Endothelial cell of umbilical vein (primary cell): ENCODE measurements at regions not wholly inside any gene's neighbourhood (a gene's known extent, or its start where the extent isn't known, plus 50 kb on each side); places are given as distances from the start of the nearest gene placed in this dataset.

Experiments
- BruUV-seq: library from RNA; stranded (reverse); fragments of 400-500 nt; replicated peaks from 2 replicates; lab custom pipeline; 2021; lab: Mats Ljungman, UMichigan
- CTCF ChIA-PET: fragments of 300-600, 350-600 bp; sonication (Branson Sonifier 250); formaldehyde crosslinking; loops from one replicate; lab custom pipeline; 2021; ENCODE audit warnings: antibody characterized with exemption, inconsistent platforms; lab: Charles Lee
- POLR2A ChIA-PET: fragments of 300-600, 350-600 bp; sonication (Branson Sonifier 250); formaldehyde crosslinking; loops from one replicate; lab custom pipeline; 2021; ENCODE audit warnings: antibody characterized with exemption, inconsistent platforms; lab: Charles Lee
- DNase-seq: peaks from one replicate; pipeline ENCODE4 v3.0.0-alpha.2; 2011; ENCODE audit warnings: low read depth, low spot score
- FAIRE-seq: peaks from 2 replicates; lab custom pipeline; 2011; peaks lifted over from hg19 to GRCh38; lab: Jason Lieb, UNC
- H2AFZ ChIP-seq: 2 replicates; pipeline ENCODE4 v1.6.0; 2012; ENCODE audit warnings: low read depth, low read length, control low read depth, inconsistent platforms
- H3K27ac ChIP-seq: 2 replicates; pipeline ENCODE4 v1.5.1; 2011; ENCODE audit warnings: low read depth, mild to moderate bottlenecking, control low read depth, low read length, moderate library complexity; ENCODE audit not compliant: insufficient read depth
- H3K27me3 ChIP-seq, 2 experiments: 2 replicates each; pipeline versions ENCODE4 v1.6.0 to v1.6.1; 2011; ENCODE audit warnings: low read length in 2 of 2, mixed read lengths in 1 of 2; ENCODE audit not compliant: control insufficient read depth in 2 of 2, insufficient read depth in 2 of 2
- H3K36me3 ChIP-seq, 2 experiments: 2 replicates in 1 of 2; 3 replicates in 1 of 2; pipeline ENCODE4 v1.5.1; 2011; ENCODE audit warnings: low read length in 2 of 2, mild to moderate bottlenecking in 1 of 2, moderate library complexity in 1 of 2; ENCODE audit not compliant: control insufficient read depth in 2 of 2, insufficient read depth in 2 of 2; ENCODE audit errors: extremely low read depth in 1 of 2
- H3K4me1 ChIP-seq: 3 replicates; pipeline ENCODE4 v1.5.1; 2011; ENCODE audit warnings: mild to moderate bottlenecking, low read length; ENCODE audit not compliant: control insufficient read depth, insufficient read depth; ENCODE audit errors: extremely low read depth
- H3K4me2 ChIP-seq: 2 replicates; pipeline ENCODE4 v1.6.1; 2011; ENCODE audit warnings: low read length, control low read depth, mixed read lengths; ENCODE audit not compliant: insufficient read depth
- H3K4me3 ChIP-seq, 3 experiments: fragments of 200-600 bp in 1 of 3; sonication (generic), shearing (Covaris generic) in 1 of 3; replicated peaks in 1 of 3; 2 replicates each; pipeline ENCODE4 v1.5.1; 2011 to 2016; ENCODE audit warnings: control low read depth in 3 of 3, low read length in 3 of 3, mild to moderate bottlenecking in 2 of 3, inconsistent platforms in 1 of 3, low read depth in 1 of 3, moderate library complexity in 1 of 3; ENCODE audit not compliant: insufficient read depth in 1 of 3
- H3K79me2 ChIP-seq: 2 replicates; pipeline ENCODE4 v1.6.0; 2012; ENCODE audit warnings: low read length, inconsistent platforms; ENCODE audit not compliant: control insufficient read depth, insufficient read depth
- H3K9ac ChIP-seq: replicated peaks from 2 replicates; pipeline ENCODE3; 2011; ENCODE audit warnings: low read length, control low read depth; ENCODE audit not compliant: insufficient read depth; ENCODE audit errors: extremely low read depth
- H3K9me1 ChIP-seq: replicated peaks from 3 replicates; pipeline ENCODE4 v1.6.0; 2011; ENCODE audit warnings: mild to moderate bottlenecking, low read length; ENCODE audit not compliant: control insufficient read depth, insufficient read depth; ENCODE audit errors: extremely low read depth
- H3K9me3 ChIP-seq: replicated peaks from 2 replicates; pipeline ENCODE4 v1.5.1; 2012; ENCODE audit warnings: low read length, inconsistent platforms; ENCODE audit not compliant: control insufficient read depth, insufficient read depth
- H4K20me1 ChIP-seq: replicated peaks from 2 replicates; pipeline ENCODE3; 2011; ENCODE audit warnings: mild to moderate bottlenecking, low read length; ENCODE audit not compliant: control insufficient read depth, insufficient read depth; ENCODE audit errors: extremely low read depth
- EZH2 ChIP-seq: IDR thresholded peaks from 2 replicates; pipeline ENCODE4 v1.6.1; 2012; ENCODE audit warnings: borderline replicate concordance, low read depth, mild to moderate bottlenecking, moderate library complexity, low read length, inconsistent platforms; ENCODE audit not compliant: severe bottlenecking
- FOS ChIP-seq: IDR thresholded peaks from 2 replicates; pipeline ENCODE4 v1.6.1; 2011; ENCODE audit warnings: mild to moderate bottlenecking, low read length, moderate library complexity, borderline replicate concordance; ENCODE audit not compliant: insufficient read depth
- GATA2 ChIP-seq: IDR thresholded peaks from 2 replicates; pipeline ENCODE4 v1.7.0; 2011; ENCODE audit warnings: low read depth, mild to moderate bottlenecking, moderate library complexity, mixed read lengths, low read length; ENCODE audit not compliant: insufficient read length, insufficient read depth
- JUN ChIP-seq: IDR thresholded peaks from 2 replicates; pipeline ENCODE4 v1.6.1; 2011; ENCODE audit warnings: borderline replicate concordance, low read depth; ENCODE audit not compliant: insufficient read length, insufficient read depth
- MYC ChIP-seq: IDR thresholded peaks from one replicate; pipeline ENCODE4 v1.6.1; 2011; ENCODE audit warnings: mild to moderate bottlenecking, low read depth, low read length
- POLR2A ChIP-seq: IDR thresholded peaks from 2 replicates; pipeline ENCODE4 v1.6.1; 2012; ENCODE audit warnings: low read depth, mild to moderate bottlenecking, control low read depth, low read length
- POLR2AphosphoS5 ChIP-seq: IDR thresholded peaks from 2 replicates; pipeline ENCODE4 v1.6.1; 2012; ENCODE audit warnings: low read depth, mild to moderate bottlenecking, control low read depth, low read length, moderate library complexity; ENCODE audit not compliant: insufficient read depth
- dilution Hi-C: fragments of 300-500 bp; cut with MboI; formaldehyde crosslinking; loops from one replicate; pipeline ENCODE4 v1.15.0; 2019; ENCODE audit warnings: low sequenced_read_pairs; ENCODE audit not compliant: extremely low pct_ligation_motif_present
- intact Hi-C: fragments of 100-400 bp; cut with micrococcal nuclease; formaldehyde crosslinking; loops from one replicate; pipeline ENCODE4 v1.10.0; 2022
- TF ChIP-seq, protein P1 (sequence below): IDR thresholded peaks from 2 replicates; pipeline ENCODE4 v1.6.1; 2011; ENCODE audit not compliant: insufficient read depth, insufficient read length
- TF ChIP-seq, protein P2 (sequence below), 2 donors: IDR thresholded peaks; 1 replicate in 1 of 2; 2 replicates in 1 of 2; pipeline ENCODE4 v1.5.1; 2011; ENCODE audit warnings: low read length in 2 of 2, mild to moderate bottlenecking in 2 of 2, moderate library complexity in 2 of 2, control low read depth in 1 of 2, inconsistent platforms in 1 of 2, low read depth in 1 of 2; ENCODE audit not compliant: insufficient read depth in 1 of 2; ENCODE audit errors: extremely low read depth in 1 of 2

DNA sequence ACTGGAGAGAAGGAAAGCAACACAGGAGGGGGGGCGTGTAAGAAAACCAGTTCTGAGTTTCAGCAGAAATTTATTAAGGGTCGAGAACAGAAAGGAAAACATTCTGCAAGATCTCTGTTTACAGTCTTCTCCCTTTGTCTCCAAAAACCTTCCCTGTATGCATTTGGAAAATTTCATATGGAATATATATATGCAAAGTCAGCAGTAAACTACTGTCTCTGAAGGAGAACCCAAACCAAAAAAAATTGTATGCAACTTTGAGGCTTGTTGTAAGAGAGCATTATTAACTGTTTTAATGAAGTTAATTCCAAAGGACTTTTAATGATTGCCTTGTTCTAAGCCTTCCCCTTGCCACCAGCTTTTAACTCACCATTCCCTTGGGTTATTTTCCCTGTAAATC is 238.2 kb upstream of the GPR149 start:
- no peak overlapping the region for H3K4me3 ChIP-seq
- no peaks in the 10 kb centered on the region for H4K20me1 ChIP-seq
- BruUV-seq = no TSS peak
- no peak overlapping the region for H3K9ac ChIP-seq
- FAIRE-seq (no peak), DNase-seq (no peak)
- no peak for TF ChIP-seq GATA2
- TF ChIP-seq JUN = no peak
- TF ChIP-seq POLR2A = no peak
- TF ChIP-seq POLR2AphosphoS5 = no peak
- TF ChIP-seq EZH2 = no peak
- TF ChIP-seq, protein P1, sequence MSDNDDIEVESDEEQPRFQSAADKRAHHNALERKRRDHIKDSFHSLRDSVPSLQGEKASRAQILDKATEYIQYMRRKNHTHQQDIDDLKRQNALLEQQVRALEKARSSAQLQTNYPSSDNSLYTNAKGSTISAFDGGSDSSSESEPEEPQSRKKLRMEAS = no peak
- TF ChIP-seq, protein P2, sequence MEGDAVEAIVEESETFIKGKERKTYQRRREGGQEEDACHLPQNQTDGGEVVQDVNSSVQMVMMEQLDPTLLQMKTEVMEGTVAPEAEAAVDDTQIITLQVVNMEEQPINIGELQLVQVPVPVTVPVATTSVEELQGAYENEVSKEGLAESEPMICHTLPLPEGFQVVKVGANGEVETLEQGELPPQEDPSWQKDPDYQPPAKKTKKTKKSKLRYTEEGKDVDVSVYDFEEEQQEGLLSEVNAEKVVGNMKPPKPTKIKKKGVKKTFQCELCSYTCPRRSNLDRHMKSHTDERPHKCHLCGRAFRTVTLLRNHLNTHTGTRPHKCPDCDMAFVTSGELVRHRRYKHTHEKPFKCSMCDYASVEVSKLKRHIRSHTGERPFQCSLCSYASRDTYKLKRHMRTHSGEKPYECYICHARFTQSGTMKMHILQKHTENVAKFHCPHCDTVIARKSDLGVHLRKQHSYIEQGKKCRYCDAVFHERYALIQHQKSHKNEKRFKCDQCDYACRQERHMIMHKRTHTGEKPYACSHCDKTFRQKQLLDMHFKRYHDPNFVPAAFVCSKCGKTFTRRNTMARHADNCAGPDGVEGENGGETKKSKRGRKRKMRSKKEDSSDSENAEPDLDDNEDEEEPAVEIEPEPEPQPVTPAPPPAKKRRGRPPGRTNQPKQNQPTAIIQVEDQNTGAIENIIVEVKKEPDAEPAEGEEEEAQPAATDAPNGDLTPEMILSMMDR (IDR thresholded peaks at IDR 0.05; ENCODE audit: extremely low read depth in 1 of 2, insufficient read depth in 1 of 2, low read depth in 1 of 2, low read length in 2 of 2) = no peak
- TF ChIP-seq FOS = no peak
- no peak for TF ChIP-seq MYC
- dilution Hi-C loops = no loop called here
- no peak overlapping the region for H3K27ac ChIP-seq
- no peaks in the 10 kb centered on the region for H3K4me1 ChIP-seq
- no peaks in the 10 kb centered on the region for H3K36me3 ChIP-seq
- H3K79me2 ChIP-seq = no peaks in the 10 kb centered on the region
- ChIA-PET CTCF (no interaction called here), POLR2A (no interaction called here)
- H3K4me2 ChIP-seq = no peak overlapping the region
- H2AFZ ChIP-seq = no peak overlapping the region
- no peaks in the 10 kb centered on the region for H3K27me3 ChIP-seq
- no peaks in the 10 kb centered on the region for H3K9me1 ChIP-seq
- H3K9me3 ChIP-seq = peaks cover 2% of the 10 kb centered on the region
- intact Hi-C loops = no loop called here
